Prostate gland (tissue), 2 donors: ENCODE measurements at regions not wholly inside any gene's neighbourhood (a gene's known extent, or its start where the extent isn't known, plus 50 kb on each side); places are given as distances from the start of the nearest gene placed in this dataset.

Experiments
- POLR2A ChIP-seq: fragments of 450-650 bp; IDR thresholded peaks from one replicate; pipeline ENCODE4 v1.6.1; 2016; ENCODE audit warnings: antibody characterized with exemption, mild to moderate bottlenecking
- POLR2AphosphoS5 ChIP-seq: sonication (generic); formaldehyde crosslinking; IDR thresholded peaks from one replicate; pipeline ENCODE4 v1.6.1; 2017; ENCODE audit warnings: antibody characterized with exemption
- TF ChIP-seq, protein P1 (sequence below), 4 experiments: fragments of 200-600 bp in 2 of 4; fragments of 450-650 bp in 2 of 4; sonication (generic) in 2 of 4; IDR thresholded peaks; 1 replicate in 3 of 4; 2 replicates in 1 of 4; pipeline ENCODE4 v1.5.1; 2016 to 2019; ENCODE audit warnings: antibody characterized with exemption in 4 of 4, mild to moderate bottlenecking in 2 of 4, moderate library complexity in 2 of 4

DNA sequence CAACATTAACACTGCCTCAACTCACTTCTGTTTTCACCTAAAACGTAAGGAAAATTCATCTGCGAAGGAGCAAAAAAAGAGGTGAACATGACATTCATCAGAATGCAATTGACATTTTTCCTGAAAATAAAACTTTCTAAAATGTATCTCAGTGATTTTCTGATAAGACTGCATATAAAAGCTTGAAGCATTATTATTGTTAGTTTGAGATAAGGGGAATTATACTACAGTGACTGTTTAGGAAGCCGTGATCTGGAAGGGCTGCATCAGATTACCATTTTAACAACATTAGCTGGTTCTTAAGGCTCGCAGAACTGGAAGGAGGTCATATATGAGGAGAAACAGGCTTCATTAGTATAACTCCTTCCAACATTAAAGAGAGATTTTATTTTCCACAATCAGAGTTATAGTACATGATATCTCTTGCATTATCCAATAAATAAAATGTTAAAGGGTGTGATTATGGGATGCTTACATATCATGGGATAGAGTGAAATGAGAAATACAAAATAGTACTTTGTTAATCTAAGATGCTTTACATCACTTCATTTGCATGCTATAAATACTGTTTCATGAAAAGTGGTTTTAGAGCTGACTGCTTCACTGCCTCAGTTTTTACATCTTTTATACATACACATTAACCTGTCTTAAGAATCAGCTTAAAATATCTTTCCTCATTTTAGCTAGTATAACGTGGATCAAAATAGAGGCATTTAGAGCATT lies 1820.1 kb upstream of the TENM3 start:
- TF ChIP-seq, protein P1, sequence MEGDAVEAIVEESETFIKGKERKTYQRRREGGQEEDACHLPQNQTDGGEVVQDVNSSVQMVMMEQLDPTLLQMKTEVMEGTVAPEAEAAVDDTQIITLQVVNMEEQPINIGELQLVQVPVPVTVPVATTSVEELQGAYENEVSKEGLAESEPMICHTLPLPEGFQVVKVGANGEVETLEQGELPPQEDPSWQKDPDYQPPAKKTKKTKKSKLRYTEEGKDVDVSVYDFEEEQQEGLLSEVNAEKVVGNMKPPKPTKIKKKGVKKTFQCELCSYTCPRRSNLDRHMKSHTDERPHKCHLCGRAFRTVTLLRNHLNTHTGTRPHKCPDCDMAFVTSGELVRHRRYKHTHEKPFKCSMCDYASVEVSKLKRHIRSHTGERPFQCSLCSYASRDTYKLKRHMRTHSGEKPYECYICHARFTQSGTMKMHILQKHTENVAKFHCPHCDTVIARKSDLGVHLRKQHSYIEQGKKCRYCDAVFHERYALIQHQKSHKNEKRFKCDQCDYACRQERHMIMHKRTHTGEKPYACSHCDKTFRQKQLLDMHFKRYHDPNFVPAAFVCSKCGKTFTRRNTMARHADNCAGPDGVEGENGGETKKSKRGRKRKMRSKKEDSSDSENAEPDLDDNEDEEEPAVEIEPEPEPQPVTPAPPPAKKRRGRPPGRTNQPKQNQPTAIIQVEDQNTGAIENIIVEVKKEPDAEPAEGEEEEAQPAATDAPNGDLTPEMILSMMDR (IDR thresholded peaks at IDR 0.05), result no peak
- TF ChIP-seq POLR2A, result no peak
- TF ChIP-seq POLR2AphosphoS5, result no peak
